NCI-H146 treated with DMSO at 0.1 percent for 48 hours (cell line): ENCODE measurements at regions not wholly inside any gene's neighbourhood (a gene's known extent, or its start where the extent isn't known, plus 50 kb on each side); places are given as distances from the start of the nearest gene placed in this dataset.
"Not testable (repeated sequence)": the region's sequence is repeated elsewhere in the genome, so short reads cannot be mapped to it uniquely, and the experiment has no call there.

ENCODE experiments used
- DNase-seq: peaks from one replicate; lab custom pipeline; 2025; ENCODE audit not compliant: unreplicated experiment; lab: John Stamatoyannopoulos, UW

DNA sequence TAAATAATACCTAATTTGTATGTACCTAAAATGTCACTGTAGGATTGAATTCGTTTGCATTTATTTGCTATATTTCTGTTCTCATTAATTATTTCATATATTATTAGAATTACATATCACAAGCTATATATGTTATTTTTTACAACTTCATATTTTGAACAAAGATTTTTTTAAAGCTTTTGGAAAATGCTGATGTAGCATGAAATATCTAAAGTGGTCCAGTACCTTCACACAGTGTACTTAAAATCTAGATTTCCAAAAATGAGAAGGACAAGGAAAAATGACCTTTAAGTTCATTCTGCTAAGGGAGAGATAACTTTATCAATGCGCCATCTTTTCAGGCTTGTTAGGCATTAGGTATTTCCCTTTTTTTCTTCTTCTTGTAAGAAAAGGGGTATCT, 71.8 kb downstream of the LARP7 start:
- DNase-seq = no peak

DNA sequence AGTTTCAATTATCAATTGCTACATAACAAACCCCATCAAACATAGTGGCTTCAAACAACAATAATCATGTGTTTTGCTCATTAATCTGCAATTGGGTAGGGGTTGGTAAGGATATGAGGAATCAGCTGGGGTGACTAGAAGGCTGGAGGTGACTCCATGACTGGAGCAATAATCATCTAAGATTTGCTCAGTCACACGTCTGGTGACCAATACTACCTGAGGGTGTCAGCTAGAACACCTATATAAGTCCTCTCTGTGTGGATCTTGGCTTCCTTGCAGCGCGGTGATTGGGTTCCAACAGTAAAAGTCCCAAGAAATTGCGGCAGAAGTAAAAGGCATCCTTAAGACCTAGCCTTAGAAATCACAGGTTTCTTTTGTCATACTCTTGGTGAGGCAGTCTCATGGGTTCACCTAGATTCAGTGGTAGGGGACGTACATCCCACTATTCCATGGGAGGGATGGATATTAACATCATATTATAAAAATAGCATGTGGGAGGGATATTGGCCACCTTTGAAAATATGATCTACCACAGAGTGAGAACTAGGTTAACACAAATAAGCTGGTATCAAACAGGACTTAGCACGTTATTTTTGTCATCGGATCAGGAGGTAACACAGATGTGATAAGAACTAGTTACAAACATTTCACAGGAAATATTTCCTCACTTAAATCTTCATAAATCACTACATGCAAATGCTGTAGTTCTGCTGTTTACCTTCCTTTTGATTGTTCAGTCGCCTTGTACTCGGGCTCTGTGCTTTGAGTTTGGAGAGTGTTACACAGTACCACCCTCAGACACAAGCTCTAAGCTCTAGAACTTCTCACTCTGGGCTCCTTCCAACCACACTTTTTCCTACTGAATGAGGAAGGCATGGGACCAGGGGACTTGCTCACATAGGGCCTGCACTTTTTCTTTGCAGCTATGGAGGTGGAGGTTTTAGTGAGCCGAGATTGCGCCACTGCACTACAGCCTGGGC, 78.3 kb downstream of the LARP7 start:
- DNase-seq = no peak

DNA sequence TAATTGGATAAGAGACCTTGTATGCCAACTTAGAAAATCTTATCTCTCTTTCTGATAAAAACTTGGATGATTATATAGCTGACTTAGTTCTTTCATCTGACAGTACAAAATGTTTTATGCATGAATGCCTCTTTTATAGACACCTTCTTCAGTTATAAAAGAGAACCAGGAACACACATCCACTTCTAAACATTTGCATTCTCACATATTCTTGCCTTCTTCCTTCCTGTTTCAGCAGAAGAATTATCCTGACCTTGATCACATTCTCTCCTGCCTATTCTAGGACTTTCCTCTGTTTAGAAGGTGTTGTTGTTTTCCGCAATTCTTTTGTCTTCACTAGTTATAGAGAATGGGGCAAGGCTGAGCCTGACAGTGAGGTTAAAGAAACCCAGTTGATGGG, 80.9 kb downstream of the LARP7 start:
- no peak for DNase-seq

DNA sequence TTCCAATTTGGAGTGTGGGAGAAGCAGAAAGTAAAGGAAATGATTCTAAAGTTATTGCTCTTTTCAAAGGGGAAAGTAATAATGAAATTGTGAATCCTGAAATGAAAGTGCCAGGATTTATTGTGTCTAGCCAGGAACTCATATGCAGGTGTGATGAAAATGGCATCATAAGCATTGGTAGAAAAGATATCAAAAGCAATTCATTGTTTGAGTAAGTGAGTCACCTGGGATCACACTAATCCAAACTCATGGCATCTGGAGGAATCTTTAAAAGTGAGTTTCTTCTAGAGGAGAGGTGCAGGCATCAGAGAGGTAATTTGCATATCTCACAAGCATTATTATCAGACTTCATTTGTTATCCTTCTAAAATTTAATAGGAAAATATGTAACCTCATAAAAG, 84.7 kb downstream of the LARP7 start:
- no peak for DNase-seq

DNA sequence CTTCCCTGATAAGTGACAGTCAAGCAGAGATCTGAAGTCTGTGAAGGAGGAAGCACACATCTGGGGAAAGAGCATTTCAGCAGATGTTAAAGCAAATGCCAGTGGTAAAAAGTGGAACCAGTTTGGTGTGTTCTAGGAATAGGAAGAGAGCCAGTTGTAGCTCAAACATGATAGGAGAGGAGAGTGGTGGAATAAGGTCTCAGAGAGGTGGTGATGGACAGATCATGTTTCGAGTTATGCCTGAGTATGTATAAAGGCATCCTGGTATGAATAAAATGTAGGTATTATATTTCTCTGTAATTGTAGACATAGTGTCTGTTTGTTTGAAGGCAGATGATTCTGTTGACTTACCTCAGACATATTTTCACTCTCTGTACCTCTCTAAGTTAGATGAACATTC, 89.1 kb downstream of the LARP7 start:
- DNase-seq = no peak

DNA sequence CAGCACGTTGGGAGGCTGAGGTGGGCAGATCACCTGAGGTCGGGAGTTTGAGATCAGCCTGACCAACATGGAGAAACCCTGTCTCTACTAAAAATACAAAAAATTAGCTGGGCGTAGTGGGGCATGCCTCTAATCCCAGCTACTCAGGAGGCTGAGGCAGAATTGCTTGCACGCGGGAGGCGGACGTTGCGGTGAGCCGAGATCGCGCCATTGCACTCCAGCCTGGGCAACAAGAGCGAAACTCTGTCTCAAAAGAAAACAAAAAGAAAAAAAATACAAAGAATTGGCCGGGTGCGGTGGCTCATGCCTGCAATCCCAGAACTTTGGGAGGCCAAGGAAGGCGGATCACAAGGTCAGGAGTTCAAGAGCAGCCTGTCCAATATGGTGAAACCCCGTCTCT, 90.8 kb downstream of the LARP7 start:
- not testable (repeated sequence) for DNase-seq

DNA sequence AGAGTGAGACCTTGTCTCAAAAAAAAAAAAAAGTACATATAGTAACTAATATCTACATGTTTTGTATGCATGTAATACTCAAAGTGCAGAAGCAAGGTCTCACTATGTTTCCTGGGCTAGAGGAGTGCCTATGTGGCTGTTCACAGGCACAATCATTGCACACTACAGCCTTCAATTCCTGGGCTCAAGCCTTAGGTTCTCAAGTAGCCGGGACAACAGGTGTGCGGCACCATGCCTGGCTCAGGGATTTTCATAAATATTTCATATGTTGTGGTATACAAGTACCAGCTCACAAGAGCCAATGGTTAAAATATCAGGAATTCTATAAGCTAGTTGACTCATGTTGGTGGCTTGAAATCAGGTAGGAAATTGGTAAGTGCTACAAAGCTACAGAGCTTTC, 94.8 kb downstream of the LARP7 start:
- DNase-seq = no peak

DNA sequence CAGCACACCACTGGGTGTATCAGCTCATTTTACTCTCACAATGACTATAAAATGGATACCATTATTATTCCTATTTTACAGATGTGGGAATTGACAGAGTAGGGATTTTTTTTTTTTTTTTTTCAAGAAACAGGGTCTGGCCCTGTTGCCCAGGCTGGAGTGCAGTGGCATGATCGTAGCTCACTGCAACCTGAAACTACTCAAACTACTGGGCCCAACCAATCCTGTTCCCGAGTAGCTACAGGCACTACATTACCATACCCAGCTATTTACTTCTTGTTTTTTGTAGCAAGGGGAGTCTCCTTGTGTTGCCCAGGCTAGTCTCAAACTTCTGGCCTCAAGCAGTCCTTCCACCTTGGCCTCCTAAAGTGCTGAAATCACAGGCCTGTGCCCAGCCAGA, 95.2 kb downstream of the LARP7 start:
- no peak for DNase-seq

DNA sequence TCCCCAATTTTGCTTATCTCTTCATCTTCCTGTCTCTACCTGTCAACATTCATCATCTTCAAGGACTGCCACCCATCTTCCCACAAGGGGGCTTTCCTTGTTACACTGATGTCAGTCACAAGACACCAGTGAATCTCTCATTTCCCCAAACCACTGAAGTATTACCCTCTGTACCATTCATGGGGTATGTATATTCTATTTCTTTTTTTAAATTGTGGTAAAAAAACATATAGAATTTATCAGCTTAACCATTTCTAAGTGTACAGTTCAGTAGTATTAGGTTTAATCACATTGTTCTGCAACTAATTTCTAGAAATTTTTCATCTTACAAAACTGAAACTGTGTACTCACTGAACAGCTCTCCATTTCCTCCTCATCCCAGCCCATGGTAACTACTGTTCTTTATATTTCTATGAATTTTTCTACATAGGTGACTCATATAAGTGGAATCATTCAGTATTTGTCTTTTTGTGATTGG, 98.6 kb downstream of the LARP7 start:
- DNase-seq = no peak

DNA sequence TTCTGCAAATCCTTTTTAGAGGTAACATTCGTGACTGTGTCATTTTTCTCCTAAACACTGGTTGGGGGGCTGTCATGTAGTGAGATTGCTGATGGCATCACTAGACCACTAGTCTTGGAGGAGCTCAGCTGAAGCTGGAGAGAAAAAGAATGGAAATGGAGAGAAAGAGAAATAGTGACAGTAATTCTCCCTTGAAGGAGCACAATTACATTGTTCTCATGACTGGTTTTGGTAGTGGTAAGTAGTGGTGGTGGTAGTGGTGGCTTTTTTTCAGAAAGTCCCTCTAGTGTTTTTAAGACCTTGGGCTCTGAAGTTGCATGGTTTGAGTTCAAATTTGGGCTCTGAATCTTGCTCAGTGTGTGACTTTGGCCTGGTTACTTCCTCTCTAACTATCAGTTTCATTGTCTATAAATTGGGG, 99.8 kb downstream of the LARP7 start:
- DNase-seq = no peak

DNA sequence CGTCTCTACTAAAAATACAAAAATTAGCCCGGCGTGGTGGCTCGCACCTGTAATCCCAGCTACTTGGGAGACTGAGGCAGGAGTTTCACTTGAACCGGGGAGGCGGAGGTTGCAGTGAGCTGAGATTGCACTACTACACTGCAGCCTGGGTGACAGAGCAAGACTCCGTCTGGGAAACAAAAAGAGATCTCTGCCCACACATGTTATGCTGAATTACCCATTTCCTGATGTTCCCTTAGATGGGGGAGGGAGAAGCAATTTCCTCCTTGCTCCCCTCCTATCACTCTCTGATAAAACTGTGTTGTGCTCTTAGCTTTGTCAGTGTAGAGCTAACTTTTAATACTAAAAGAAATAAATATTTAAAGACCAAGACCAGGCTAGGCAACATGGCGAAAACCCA, 102.5 kb downstream of the LARP7 start:
- DNase-seq = no peak

DNA sequence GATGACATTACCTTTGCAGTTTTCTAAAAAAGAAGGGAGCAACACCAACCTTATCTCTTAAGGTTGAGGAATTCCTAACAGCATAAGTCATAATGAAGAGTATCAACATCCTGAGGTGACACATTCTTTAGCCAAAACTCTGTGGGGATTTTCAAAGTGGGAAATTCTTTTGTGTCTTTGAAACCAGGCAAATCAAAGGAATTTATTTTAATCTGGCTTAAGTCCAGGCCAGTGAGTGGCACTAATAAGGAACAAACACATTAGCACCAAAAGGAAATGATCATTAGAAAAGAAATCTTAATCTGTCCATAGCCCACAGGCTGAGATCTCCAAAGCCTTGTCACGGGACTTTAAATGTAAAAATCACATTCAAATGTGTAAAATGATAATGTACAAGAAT, 110.1 kb downstream of the LARP7 start:
- no peak for DNase-seq

DNA sequence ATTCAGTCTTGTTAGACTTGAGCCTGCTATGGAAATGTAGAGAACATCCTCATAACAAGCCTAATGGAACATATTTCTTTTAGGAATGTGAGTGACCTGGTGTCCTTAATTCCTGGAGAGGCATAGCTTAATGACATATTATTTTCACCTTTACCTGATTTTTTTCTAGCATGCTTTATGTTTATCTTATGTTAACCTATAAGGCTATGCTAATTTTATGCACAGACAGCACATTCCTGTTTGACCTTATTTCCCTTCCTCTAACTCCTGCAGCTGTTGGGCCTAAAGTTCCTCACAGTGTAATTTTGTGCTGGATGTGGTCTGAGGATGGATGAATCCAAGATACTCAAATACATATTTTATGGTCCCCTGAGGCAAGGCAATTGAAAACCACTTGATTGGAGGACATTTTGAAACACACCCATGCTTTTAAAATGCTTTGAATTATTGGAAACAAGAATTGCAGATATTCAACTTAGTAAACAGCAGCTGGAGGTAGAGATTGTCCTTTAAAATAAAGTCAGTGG, 111.5 kb downstream of the LARP7 start:
- DNase-seq = no peak

DNA sequence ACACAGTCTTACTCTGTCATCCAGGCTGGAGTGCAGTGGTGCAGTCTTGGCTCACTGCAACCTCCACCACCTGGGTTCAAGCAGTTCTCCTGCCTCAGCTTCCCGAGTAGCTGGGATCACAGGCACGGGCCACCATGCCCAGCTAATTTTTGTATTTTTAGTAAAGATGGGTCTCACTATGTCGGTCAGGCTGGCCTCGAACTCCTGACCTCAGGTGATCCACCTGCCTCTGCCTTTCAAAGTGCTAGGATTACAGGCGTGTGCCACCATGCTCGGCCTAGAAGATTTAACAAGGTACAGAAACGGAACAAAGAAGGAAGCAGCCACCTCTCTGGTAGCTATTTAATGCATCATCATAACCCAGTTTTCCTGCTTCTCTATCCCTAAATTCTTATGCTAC, 113.8 kb downstream of the LARP7 start:
- not testable (repeated sequence) for DNase-seq

DNA sequence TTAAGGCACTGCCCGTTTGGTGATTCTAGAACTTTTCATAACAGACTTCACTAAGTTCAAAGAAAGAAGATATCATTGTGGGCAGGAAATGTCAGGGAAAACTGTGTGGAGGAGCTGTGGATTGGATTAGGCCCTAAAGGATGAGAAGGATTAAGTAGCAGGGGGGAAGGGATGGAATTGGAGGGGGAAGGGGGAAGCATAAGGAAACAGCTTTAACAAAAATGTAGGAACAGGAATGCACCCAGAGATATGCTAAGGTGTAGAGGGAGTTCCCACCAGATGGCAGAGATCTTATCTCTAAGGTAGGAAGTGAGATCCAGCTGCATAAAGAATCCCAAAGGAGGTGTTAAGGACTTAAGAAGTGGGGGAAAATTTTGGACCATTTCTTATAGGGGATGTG, 114.5 kb downstream of the LARP7 start:
- no peak for DNase-seq

DNA sequence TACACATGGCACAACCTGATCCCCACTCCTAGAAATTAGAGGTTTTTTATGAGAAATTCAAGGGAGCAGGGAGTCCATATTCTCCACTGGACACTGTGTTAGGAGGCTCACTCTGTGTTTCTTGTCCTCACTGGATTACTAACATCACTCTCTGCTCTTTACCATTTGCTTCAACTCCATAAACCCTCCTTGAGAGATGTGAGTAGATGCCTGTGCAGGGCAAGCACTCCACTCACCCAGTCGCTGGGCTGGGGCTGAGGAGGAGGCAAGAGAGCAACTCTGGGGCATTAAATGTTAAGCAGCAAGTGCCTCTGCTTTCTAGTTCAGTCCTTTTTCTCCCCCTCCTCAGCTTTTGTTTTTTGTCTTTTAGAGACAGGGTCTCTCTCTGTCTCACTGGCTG, 115.1 kb downstream of the LARP7 start:
- DNase-seq = no peak

DNA sequence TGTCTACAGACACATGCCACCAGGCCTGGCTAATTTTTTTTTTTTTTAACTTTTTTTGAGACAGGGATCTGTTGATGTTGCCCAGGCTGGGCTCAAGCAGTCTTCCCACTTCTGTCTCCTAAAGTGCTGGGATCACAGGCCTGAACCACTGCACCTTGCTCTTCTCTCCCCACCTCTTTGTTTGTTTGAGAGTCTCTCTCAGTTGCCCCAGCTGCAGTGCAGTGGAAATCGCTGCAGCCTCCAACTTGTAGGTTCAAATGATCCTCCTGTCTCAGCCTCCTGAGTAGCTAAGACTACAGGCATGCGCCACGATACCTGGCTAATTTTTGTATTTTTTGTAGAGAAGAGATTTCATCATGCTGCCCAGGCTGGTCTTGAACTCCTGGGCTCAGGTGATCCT, 115.6 kb downstream of the LARP7 start:
- no peak for DNase-seq

DNA sequence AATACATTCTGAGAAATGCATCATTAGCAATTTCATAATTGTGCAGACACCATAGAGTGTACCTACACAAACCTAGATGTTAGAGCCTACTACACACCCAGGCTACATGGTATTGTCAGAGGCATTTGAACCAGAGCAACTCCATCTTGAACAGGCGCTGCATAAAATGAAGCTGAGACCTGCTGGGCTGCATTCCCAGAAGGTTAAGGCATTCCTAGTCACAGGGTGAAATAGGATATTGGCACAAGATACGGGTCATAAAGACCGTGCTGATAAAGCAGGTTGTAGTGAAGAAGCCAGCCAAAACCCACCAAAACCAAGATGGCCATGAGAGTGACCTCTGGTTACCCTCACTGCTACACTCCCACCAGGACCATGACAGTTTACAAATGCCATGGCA, 116.4 kb downstream of the LARP7 start:
- DNase-seq = no peak

DNA sequence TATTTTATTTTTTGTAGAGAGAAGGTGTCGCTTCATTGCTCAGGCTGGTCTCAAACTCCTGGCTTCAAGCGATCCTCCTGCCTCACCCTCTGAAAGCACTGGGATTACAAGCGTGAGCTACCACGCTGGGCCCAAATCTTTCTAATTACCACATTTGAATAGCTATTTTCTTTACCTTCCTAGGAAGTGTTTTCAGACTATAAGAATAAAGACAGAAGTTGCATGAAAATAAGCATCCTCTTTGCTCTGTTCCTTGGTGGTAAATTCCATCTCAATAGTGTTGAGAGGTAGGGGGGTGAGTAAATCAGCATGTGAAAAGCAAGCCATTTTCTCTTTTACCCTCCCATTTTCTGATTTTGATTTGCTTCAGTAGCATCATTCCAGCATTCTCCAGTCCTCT, 122.4 kb downstream of the LARP7 start:
- no peak for DNase-seq

DNA sequence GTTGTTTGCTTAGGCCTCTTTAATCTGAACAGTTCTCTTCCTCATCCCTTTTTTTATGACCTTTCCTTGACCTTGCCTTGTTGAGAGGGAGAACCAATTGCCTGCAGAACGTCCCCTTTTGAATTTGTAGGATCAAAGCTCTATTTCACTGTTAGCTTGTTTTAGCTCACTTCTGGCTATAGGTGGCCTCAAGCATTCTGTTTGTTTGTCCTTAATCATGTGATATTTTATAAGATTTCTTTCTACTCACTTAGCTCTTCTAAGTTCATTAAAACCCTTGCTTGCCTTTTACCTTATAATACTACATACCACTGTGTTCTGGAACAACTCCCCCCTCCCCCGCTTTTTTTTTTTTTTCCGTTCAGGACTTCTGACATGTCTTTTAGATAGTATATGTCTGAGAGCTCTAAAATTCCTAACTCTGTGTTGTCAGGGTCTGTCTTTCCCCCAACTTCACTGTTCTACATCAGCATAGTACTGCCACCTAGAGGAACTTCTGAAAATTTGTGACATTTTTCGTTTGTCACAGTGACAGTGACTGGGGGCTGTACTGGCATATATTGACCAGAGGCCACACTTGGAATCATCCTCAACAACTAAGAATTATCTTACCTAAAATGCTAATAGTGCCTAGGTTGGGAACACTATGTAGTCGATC, 128.5 kb downstream of the LARP7 start:
- no peak for DNase-seq

DNA sequence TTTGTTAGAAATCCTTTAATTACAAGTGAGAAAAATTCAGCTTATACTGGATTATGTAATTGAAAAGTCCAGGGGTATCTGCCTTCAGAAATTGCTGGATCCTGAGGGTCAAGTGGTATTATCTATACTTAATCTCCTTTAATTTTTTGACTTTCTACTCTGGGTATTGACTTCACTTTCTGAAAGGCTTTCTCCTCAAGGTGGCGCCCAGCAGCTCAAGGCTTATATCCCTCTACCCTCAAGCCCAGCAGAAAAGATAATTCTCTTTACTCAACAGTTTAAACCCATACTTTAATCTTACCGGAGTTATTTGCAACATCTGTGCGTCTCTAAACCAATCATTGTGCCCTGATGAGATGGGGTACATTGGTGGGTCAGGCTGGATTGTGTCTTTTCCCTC, 129.5 kb downstream of the LARP7 start:
- no peak for DNase-seq

DNA sequence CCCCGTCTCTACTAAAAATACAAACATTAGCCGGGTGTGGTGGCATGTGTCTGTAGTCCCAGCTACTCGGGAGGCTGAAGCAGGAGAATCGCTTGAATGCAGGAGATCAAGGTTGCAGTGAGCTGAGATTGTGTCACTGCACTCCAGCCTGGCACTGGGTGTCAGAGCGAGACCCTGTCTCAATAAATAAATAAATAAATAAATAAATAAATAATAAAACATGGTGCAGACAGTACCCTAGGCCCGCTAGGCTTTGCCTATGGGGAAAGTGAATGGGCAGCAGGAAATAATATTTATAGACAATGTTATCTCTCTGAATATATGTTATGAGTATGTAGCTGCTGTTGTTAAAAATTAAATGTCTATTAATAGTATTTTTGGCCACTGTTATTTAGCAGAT, 130.4 kb downstream of the LARP7 start:
- no peak for DNase-seq
